ENCODE measurements at regions not wholly inside any gene's neighbourhood (a gene's known extent, or its start where the extent isn't known, plus 50 kb on each side); places are given as distances from the start of the nearest gene placed in this dataset.

DNA sequence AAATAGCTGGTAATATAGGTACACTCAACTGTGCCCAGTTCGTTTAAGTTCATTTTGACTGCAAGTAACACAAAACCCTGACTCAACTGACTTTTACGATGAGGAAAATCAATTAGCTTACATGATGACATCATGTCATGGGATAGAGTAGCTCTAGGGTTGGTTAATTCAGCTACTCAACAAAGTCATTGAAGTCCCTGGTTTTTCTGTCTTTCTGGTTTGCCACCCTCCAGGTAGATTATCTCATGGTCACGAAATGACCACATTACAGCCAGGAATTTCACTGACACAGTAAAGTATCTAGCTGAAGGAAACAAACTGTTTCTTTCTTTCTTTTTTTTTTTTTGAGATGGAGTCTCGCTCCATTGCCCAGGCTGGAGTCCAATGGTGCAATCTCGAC is 68.5 kb upstream of the FUT8 start:
- TF ChIP-seq, protein P1, sequence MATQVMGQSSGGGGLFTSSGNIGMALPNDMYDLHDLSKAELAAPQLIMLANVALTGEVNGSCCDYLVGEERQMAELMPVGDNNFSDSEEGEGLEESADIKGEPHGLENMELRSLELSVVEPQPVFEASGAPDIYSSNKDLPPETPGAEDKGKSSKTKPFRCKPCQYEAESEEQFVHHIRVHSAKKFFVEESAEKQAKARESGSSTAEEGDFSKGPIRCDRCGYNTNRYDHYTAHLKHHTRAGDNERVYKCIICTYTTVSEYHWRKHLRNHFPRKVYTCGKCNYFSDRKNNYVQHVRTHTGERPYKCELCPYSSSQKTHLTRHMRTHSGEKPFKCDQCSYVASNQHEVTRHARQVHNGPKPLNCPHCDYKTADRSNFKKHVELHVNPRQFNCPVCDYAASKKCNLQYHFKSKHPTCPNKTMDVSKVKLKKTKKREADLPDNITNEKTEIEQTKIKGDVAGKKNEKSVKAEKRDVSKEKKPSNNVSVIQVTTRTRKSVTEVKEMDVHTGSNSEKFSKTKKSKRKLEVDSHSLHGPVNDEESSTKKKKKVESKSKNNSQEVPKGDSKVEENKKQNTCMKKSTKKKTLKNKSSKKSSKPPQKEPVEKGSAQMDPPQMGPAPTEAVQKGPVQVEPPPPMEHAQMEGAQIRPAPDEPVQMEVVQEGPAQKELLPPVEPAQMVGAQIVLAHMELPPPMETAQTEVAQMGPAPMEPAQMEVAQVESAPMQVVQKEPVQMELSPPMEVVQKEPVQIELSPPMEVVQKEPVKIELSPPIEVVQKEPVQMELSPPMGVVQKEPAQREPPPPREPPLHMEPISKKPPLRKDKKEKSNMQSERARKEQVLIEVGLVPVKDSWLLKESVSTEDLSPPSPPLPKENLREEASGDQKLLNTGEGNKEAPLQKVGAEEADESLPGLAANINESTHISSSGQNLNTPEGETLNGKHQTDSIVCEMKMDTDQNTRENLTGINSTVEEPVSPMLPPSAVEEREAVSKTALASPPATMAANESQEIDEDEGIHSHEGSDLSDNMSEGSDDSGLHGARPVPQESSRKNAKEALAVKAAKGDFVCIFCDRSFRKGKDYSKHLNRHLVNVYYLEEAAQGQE (IDR thresholded peaks at IDR 0.05; ENCODE audit: insufficient replicate concordance, low read depth), result no peak
- TF ChIP-seq, protein P2, sequence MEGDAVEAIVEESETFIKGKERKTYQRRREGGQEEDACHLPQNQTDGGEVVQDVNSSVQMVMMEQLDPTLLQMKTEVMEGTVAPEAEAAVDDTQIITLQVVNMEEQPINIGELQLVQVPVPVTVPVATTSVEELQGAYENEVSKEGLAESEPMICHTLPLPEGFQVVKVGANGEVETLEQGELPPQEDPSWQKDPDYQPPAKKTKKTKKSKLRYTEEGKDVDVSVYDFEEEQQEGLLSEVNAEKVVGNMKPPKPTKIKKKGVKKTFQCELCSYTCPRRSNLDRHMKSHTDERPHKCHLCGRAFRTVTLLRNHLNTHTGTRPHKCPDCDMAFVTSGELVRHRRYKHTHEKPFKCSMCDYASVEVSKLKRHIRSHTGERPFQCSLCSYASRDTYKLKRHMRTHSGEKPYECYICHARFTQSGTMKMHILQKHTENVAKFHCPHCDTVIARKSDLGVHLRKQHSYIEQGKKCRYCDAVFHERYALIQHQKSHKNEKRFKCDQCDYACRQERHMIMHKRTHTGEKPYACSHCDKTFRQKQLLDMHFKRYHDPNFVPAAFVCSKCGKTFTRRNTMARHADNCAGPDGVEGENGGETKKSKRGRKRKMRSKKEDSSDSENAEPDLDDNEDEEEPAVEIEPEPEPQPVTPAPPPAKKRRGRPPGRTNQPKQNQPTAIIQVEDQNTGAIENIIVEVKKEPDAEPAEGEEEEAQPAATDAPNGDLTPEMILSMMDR (IDR thresholded peaks at IDR 0.05; ENCODE audit: insufficient read depth, low read length), result no peak
- TF ChIP-seq POLR2AphosphoS5 (IDR thresholded peaks at IDR 0.05; ENCODE audit: low read depth) (no peak), GABPA (IDR thresholded peaks at IDR 0.05; ENCODE audit: low read depth) (no peak)

Data from HL-60 (cell line).